SKM-1 (cell line): ENCODE measurements at regions not wholly inside any gene's neighbourhood (a gene's known extent, or its start where the extent isn't known, plus 50 kb on each side); places are given as distances from the start of the nearest gene placed in this dataset.

Experiments used
- DNase-seq: peaks from one replicate; lab custom pipeline; 2025; ENCODE audit not compliant: unreplicated experiment; lab: John Stamatoyannopoulos, UW

DNA sequence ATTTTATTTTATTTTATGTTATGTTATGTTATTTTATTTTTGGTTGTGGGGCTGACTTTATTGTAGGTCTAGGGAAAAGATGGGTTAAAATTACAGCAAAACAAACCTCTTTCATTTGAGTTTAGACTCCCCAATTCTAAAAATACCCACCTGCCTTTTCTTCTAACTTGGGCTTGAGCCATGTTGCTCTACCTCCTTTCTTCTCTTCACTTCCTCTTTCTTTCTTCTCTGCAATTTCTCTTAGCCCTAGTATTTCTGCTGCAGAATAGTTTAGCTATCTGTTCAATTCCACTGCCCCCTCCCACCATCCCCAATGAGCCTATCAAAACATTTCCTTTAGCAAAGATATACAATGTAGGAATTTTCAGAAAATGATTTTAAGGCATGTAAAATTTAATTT is 653.3 kb downstream of the ARAP2 start:
- DNase-seq, result no peak

DNA sequence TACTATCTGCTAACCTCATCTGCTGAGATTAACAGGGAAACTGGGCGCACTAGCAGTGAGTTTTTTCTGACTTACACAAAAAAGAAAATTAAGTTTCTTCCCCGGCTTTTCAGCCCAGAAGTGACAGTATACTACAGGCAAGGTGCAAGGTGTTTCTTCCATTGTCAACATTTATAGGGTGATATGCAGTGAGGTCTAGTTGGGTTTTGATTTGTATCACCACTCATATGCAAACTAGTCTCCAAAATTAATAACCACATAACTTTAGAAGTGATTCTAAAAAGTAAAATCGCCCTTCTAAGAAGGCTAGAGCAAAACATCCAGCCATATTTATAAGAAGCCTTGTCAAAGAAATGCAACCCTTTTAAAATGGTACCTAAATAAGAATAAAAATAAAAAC is 640.1 kb downstream of the ARAP2 start:
- DNase-seq, result no peak

DNA sequence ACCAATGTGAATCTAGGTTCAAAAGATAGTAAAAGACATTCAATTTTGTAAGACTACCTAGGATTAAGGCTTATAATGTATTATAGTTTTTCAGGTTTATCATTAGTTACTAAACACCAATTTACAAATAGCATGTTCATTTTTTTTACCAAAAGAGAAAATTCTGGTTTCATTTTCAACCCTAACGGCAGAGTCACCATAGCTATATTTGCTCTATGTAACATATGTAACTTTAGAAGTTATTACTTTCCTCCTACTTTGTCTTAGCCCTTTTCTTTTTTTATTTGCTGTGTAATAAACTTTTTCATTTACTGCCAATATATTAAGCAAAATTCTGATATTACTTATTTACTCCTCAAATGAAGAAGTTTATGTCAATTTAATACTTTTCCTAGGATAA is 639.6 kb downstream of the ARAP2 start:
- DNase-seq, result no peak

DNA sequence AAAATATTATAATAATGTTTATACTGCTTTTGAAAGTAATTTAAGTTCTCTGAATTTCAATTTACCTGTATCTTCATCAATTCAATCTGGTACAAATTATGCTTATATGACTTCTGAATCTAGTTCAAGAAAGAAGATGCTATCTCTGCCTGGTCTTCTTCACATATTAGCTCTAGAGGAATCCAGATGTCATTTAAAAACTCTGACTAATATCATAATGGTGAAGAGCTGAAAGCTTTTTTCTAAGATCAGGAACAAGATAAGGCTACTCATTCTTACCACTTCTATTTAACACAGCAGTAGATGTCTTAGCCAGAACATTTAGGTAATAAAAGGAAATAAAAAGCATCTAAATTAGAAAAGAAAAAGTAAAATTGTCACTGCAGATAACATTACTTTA is 636.1 kb downstream of the ARAP2 start:
- no peak for DNase-seq

DNA sequence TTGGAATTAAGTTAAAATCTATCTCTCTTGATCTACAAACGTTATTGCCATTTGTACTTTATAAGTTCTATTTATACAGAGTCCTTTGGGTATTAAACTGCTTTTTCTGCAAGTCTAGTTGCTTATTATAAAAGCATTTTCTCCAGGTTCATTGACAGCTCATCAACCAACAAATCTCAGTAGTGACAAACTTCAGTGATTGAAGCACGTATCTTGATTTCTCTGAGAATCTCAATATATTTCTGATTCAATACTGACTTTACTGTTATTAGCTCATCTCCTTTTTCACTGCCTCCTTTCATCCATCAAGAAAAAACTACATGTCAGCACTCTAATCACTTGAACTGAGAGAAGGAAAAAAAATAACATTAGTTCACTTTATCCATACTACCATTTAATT is 630.2 kb downstream of the ARAP2 start:
- no peak for DNase-seq

DNA sequence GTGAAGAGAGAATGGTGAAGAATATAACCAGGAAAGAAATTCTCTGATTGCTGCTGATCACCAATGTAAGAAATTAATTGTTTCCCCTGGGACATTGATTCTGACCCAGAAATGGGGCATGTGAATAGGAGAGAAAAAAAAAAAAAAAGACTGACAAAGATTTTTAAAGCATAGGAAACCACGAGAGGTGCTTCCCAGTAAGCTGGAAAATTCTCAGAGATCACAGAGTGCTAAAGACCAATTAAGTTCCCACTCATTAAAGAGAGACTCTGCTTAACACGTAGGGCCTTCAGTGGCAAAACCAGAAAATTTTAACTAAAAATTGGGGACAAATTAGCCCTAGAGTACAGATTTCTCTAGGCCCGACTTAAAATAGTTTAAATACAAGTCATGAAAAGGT is 604.4 kb downstream of the ARAP2 start:
- DNase-seq, result no peak

DNA sequence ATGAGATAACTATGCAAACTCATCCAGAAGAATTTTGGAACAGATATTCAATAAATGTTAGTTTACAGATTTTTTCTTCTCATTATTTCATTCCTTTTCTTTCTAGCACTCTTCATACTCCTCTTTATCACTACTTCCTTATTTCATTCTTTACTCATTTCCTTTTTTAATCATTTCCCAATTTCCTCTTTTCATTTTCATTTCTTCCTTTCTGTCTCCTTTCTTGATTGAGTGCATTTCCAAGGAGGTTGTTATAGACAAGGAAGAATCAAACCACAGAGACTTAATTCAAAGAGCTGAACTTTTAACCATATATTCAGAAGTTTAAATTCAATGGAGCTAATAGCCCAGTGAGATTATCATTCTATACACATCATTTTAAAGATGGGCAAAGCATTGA is 600.7 kb downstream of the ARAP2 start:
- no peak for DNase-seq

DNA sequence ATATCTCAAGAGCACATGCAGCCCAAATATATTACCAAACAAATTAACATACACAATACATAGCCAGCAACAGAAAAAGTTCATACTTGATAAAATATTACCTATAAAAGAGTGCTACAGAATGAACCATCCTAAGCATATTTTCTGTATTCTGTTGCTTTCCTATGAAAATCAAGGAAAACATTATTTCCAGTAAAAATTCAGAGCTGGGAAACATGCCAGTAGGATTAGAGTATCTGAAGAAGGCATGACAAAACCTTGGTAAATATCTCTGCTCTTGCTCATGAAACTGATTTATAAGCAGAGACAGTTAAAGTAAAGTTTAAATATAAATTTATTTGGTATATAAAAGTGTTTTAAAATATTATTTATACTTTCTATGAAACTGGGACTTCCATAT is 599.7 kb downstream of the ARAP2 start:
- DNase-seq, result no peak

DNA sequence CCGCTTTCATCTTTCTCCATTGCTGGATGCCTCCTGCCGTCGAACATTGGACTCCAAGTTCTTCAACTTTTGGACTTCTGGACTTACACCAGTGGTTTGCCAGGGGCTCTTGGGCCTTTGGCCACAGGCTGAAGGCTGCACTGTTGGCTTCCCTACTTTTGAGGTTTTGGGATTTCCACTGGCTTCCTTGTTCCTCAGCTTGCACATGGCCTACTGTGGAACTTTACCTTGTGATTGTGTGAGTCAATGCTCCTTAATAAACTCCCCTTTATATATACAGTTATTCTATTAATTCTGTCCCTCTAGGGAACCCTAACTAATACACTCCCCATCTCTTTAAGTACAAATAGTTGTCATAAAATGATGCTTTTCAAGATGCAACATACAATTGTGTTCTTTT is 595.3 kb downstream of the ARAP2 start:
- DNase-seq, result no peak

DNA sequence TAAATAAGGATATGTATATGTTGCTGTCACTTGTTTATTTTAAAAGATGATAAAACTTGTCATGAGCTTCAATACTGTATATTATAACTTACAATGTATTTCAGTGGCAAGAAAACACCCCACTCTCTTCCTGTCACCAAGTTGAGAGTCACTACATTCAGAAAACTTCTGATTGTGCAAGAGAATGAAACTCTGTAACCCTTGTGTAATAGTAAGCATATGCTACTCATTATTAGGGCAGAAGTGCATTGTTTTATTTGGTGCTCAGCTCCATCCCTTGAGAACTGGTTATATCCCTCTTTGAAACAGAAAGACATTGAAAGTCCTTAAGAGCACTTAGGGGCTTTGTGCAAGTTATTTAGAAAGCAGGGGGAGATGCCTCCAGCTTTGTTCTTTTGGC is 594.5 kb downstream of the ARAP2 start:
- DNase-seq, result no peak

DNA sequence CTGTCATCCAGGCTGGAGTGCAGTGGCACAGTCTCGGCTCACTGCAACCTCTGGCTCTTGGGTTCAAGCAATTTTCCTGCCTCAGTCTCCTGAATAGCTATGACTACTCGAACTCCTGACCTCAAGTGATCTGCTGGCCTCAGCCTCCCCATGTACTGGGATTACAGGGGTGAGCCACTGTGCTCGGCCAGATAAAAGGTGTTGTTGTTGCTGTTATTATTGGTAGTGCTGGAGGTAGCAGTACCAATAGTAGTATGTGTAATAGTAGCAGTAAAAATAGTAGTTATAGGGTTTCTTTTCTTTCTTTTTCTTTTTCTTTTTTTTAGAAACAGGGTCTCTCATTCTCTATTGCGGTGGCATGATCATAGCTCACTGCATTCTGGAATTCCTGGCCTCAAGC is 592.1 kb downstream of the ARAP2 start:
- no peak for DNase-seq

DNA sequence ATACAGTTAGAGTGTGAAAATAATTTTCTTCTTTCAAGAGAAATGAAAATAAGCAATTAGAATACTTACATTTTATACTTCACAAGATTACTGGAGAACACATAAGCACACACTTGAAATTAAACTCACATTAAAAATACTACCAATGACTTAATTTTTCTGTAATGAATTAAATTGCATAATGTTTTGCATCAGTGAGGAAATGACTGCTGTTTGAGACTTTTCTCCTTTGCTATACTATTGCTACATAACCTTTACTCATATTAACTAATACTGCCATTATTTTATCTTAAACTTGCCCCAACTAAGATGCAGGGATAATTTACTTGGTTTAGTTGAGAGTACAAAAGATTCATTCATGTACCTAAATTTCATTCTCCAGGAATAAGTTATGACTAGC is 590.9 kb downstream of the ARAP2 start:
- DNase-seq, result no peak

DNA sequence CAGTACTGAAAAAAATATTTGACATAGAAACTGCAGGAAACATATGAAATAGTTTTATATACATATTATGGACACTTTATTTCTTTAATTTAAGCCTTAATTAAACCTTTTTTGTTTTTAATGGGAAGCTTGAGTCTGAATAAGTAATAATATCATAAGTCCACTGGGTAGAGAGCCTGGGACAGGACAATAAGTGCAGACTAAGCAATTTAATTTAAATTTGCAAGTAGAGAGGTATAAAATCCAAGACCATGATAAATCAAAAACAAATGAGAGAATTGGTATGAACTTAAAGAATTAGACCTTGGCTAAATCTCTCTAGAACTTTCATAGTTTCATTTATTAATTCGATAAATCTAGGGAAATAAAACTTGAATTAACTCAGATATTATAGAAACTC is 571.2 kb downstream of the ARAP2 start:
- no peak for DNase-seq

DNA sequence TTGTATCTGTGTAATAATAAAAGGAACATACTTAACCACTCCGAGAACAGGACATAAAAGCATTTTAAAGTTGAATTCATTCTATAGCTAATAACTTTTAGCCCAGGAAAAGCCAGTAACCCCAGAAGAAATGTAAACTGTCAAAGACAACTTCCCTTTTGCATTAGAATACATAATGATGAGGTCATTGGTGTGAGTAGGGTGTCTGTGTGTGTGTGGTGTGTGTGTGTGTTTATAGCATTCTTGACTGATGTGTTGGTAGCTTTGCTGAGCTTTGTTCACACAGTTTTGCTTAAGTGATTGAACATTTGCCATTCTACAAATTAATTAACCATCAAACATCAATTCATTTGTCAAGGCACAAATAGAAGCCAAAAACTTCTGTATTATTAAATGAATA is 559.6 kb downstream of the ARAP2 start:
- DNase-seq, result no peak

DNA sequence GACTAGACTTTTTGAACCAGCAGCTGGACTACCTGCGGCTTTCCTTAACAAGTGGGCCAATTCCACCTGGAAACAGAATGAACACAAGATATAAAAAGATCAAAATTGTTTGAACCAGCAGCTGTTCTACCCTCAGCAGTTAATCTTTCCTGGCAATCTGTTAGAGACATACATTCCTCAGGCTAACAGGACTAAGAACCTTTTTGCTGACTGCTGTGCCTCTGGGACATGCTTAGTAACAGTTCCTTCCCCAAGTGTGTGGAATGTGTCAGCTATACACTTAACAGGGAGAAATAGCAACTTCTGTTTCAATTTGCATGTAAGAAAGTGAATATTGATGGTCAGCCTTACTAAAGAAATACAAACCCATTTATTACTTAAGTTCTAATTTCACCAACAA is 554.4 kb downstream of the ARAP2 start:
- no peak for DNase-seq

DNA sequence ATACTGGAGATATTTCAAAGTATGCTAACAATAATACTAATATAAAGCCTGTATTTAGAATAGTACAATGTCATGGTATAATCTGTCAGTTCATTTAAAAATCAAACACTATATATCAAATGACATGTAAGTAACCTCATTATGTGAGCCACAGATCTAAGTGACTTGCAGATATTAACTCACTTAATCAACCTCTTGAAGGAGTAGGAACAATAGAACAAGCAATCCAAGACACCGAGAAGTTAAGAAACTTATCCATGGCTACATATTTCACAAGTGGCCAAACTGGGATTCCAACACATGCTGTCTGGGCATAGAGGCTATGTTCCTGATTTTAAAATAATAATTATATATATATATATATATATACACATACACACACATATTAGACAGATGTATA is 554.0 kb downstream of the ARAP2 start:
- no peak for DNase-seq

DNA sequence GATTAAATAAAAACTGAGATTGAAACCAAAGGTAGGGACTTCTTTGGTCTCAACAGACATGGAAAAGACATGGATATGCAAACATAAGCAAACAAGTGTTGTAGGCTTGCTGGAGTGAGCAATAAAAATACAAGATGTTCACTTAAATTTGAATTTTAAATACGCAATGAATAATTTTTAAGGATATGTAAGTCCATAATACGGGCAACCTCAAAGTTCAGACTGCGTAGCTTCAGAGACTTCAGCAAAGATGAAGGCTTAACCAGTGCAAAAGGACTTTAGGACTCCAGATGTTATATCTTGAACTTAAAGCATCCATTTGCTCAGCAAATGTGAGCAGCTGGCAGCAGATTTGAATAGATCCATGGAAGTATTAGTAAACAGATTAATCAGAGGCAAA is 549.3 kb downstream of the ARAP2 start:
- DNase-seq, result no peak

DNA sequence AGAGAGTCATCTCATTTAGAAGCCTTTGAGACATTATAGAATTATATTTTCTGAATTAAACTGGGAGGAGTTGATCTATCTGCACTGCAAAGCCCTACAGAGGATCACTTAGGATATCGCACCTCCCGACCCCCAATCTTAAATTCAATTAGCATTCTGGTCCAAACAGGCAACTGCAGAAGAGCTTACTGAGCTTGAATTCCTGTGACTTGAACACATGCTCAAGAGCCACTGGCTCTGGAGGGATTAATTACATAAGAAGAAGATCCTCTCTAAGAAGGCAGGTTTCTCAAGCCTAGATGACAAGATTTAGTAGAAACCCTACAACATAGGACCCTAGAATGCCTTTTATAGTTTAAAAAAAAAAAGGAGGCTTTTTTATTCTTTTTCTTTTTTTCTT is 548.9 kb downstream of the ARAP2 start:
- no peak for DNase-seq

DNA sequence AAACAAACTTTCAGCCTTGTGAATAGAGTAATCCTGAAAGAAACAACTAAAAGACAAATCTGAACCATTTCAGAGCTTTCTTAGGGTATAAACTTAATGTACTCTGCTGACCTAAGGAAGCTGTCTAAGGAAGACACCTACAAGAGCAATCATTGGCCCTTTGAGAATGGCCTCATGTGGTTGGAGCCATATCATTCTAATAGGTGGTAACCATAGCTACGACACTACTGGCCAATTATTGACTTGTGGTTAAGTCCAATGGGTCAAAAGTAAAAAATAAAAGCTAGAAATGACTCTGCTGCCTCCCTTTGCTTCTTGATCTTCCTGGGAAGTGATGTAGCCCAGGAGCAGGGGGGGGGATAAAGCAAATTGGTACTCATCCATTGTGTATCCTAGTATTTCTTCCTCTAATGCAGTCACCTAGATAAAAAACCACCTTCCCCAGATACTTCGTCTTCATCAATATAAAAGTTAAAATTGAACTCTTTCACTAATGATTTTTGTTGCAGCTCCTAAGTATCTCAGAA is 547.0 kb downstream of the ARAP2 start:
- DNase-seq, result no peak

DNA sequence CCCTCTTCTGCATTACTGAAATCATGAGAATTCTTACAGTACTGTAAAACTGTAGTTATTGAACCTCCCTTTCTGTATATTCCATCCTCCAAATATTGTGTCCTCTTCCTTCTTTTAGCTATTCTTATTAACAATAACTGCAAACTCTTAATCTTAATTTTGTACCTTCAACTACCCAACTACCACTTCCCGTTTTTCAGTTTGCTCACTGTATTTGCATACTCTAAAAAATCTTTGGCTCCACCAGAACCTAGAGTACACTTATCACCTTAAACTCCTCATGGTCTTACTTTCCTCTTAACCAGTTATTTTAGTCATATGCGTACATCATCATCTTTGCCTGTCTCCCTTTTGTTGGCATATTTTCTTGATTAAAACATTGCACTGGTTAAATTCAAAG is 543.7 kb downstream of the ARAP2 start:
- no peak for DNase-seq

DNA sequence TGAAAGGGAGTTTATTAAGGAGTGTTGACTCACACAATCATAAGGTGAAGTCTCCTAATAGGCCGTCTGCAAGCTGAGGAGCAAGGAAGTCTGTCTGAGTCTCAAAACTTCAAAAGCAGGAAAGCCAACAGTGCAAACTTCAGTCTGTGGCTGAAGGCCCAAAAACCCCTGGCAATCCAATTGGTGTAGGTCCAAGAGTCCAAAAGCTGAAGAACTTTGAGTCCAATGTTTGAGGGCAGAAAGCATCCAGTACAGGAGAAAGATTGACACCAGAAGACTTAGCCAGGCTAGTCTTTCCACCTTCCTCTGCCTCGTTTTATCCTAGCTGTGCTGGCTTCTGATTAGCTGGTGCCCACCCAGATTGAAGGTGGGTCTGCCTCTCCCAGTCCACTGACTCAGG is 535.2 kb downstream of the ARAP2 start:
- DNase-seq, result no peak

DNA sequence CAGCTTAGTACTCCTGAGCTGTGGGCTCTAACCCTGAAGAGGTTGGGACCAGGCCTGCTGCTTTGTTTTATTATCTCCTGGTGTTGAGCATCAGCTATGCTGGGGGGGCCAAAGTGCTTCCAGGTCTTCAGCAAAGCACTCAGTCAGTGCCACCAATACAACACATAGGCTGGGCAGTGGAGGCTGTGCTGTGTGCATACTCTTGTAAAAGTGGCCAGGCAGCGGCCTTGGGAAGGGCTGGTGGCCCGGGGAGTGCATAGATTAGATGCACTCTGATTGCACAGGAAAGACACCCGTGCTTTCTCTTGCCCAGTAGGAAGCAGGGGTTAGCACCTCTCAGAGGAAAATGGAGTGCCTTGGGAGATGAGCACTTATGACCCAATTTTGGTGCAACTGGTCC is 534.0 kb downstream of the ARAP2 start:
- no peak for DNase-seq

DNA sequence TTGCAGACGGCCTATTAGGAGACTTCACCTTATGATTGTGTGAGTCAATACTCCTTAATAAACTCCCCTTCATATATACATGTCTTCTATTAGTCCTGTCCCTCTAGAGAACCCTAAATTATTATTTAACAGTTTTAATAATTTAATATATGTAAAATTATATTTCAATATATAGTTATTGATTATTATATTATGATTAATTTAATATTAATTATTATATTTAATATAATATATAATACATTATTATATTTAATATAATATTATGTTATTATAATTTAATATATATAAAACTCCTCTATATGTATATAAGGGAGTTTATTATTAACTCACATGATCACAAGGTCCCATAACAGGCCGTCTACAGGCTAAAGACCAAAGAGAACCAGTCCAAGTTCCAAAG is 533.2 kb downstream of the ARAP2 start:
- DNase-seq, result no peak

DNA sequence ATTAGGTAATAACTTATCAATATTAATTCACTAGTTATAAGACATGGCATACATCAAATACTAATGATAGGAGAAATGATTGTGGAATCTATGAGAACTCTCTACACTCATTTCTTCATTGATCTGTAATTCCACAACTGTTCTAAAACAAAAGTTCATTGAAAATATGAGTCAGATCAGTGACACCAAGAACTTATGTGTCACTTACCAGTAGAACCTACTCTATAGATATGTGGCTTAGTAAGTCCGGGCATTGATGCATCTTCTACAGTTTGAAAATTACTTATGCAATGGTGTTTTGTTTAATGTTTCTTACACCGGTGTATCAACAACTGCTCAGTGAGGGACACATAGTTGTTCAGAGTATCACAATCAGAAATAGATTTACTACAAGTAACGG is 520.3 kb downstream of the ARAP2 start:
- DNase-seq, result no peak
